LNCaP clone FGC (cell line): ENCODE measurements at regions not wholly inside any gene's neighbourhood (a gene's known extent, or its start where the extent isn't known, plus 50 kb on each side); places are given as distances from the start of the nearest gene placed in this dataset.

Experiments used
- DNase-seq: peaks from one replicate; pipeline ENCODE4 v3.0.0-alpha.2; 2011; ENCODE audit warnings: low read depth
- H3K4me3 ChIP-seq: 2 replicates; pipeline ENCODE4 v1.5.1; 2011; ENCODE audit warnings: mild to moderate bottlenecking, low read depth, low read length, control low read depth
- TF ChIP-seq, protein P1 (sequence below): IDR thresholded peaks from 2 replicates; pipeline ENCODE4 v1.5.1; 2012; ENCODE audit warnings: mild to moderate bottlenecking; ENCODE audit not compliant: control insufficient read depth, insufficient read depth; ENCODE audit errors: extremely low read depth

DNA sequence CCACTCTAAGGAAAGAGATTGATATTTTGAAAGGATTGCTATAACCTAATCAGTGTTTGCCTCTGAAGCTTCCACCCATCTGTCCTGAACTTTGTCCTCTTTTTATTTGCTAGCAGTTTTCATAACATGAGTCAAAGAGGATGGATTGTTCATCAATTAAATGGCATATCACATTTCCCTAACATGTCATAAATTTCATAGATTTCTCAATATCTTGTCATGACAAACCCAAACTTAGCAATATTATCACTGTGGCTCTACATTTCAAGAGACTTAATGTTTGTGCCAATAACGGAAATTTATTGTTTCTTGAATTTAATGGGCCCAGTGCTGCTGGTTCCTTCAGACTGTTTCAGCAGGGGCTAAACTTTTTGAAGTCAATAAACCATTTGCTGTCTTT lies 330.3 kb downstream of the CAAP1 start:
- TF ChIP-seq, protein P1, sequence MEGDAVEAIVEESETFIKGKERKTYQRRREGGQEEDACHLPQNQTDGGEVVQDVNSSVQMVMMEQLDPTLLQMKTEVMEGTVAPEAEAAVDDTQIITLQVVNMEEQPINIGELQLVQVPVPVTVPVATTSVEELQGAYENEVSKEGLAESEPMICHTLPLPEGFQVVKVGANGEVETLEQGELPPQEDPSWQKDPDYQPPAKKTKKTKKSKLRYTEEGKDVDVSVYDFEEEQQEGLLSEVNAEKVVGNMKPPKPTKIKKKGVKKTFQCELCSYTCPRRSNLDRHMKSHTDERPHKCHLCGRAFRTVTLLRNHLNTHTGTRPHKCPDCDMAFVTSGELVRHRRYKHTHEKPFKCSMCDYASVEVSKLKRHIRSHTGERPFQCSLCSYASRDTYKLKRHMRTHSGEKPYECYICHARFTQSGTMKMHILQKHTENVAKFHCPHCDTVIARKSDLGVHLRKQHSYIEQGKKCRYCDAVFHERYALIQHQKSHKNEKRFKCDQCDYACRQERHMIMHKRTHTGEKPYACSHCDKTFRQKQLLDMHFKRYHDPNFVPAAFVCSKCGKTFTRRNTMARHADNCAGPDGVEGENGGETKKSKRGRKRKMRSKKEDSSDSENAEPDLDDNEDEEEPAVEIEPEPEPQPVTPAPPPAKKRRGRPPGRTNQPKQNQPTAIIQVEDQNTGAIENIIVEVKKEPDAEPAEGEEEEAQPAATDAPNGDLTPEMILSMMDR, result no peak
- no peak overlapping the region for H3K4me3 ChIP-seq
- no peak for DNase-seq

DNA sequence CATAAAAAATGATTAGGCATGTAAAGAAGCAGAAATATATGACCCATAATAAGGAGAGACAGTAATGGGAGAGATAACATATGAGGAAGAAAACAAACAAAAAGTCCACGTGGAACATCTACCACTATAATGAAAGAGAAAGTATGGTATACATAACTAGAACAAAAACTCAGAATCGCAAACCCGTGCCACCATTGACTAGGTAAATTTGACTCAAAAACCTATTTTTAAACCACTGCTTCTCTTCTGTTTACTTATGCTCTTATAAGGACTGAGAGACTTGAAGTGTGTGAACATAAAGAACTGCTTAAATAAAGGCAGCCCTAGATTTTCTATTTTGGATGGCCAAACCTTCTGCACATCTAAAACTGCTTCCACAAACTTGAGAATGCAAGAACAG lies 330.7 kb downstream of the CAAP1 start:
- TF ChIP-seq, protein P1, result no peak
- DNase-seq, result no peak
- H3K4me3 ChIP-seq, result no peak overlapping the region

DNA sequence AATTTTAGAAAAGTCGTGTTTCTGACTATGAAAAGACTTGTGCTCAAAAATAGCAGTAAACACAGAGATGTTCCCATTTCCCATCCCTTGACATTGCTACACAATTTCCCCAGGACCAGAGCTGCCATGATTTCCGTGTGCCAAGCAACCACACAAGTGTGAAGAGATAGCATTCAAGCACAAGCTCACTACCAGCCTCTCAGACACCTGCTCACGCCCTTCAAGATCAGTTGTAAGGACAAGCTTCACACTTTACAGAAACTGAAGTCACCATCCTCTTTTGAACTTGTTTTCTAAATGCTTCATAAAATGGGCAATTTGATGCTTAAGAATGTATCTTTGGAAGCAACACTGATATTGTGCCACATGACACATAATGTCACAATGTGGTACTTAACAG lies 333.1 kb downstream of the CAAP1 start:
- no peak overlapping the region for H3K4me3 ChIP-seq
- TF ChIP-seq, protein P1, result no peak
- DNase-seq, result no peak

DNA sequence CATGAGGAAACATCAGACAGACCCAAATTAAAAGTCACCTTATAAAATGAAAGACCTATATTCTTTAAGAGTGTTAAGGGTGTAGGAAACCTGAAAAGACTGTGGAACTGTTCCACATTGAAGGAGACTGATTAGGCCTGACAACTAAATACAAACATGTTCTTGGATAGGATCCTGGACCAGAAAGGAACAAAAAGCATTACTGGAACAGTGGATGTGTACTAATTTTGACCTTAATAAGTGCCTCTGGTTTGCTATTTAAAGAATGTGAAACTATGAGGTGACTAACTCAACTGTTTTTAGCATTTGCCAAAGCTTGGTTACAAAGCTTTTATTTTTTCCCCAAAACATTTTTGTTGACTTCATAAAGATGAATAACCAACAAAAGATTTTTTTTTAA lies 340.6 kb downstream of the CAAP1 start:
- peak; percentile 13 for DNase-seq
- TF ChIP-seq, protein P1, result no peak
- H3K4me3 ChIP-seq, result no peak overlapping the region

DNA sequence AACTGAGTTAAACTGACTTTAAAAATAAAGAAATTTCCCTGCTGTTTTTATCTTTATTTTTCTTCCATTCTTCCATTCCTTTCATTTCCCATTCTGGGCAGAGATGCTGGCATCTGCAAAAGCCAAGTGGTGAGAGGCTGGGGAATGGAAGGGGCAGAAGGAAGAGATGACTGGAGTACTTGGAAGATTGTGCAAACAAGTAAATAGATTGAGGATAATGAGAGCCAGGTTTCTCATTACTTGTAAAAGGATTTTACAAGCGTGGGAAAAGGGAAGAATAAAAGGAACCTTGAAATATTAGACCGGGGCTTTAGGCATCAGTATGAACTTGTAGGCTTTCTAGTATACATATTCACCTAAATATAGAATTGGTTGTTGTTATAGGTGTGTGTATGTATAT lies 341.2 kb downstream of the CAAP1 start:
- DNase-seq, result peak; percentile 55
- TF ChIP-seq, protein P1, result no peak
- no peak overlapping the region for H3K4me3 ChIP-seq

DNA sequence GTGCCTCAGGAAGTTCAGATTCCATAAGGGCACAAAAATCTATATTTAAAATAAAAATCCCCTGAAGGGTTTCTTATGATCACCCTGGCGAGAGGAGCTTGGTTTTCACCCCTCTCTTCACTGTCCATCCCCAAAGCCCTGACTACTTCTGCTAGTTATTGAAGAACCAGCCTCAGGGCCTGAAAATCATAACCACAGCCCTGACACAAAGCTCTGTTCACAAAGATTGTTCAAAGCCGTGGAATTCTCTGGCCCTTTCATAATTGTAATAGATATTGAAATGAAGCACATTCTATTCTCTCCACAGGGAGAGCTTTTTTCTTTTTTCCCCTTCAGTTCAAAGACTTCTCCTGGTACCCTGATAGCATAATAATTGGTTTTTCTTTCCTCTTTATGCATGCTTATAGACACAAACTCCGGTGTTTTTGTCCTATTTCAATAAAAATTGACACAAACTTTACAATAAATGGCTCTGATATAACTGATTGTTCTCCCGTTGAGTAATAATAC lies 343.8 kb downstream of the CAAP1 start:
- TF ChIP-seq, protein P1, result no peak
- DNase-seq, result no peak

DNA sequence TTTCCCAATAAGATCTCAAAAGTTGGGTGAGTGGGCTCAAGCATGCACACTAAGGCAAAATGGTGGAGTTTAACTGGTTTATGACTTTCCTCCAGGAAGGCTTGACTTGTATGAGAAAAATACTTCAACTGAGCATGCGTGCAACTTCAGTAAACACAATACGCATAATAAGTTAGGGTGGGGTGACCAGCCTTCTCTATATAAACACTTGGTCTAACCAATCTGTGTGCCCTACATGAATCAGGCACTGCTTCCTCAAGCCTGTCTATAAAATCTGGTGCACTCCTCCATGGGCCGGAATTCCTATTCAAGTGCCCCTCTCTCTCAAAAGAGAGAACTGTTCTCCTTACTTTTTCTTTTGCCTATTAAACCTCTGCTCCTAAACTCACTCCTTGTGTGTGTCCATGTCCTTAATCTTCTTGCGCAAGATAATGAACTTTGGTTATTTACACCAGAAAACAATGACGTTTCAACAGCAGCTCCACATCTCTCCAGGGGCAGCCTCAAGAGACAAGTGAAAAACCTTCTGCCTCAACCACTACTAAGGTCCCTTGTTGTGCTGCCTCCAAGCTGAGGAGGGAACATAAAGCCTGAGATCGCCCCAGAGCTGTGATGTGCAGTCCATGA lies 352.6 kb downstream of the CAAP1 start:
- DNase-seq, result no peak
- no peak overlapping the region for H3K4me3 ChIP-seq
- TF ChIP-seq, protein P1, result no peak

More for the DNA sequence above, 343.8 kb downstream of the CAAP1 start:
- no peak overlapping the region for H3K4me3 ChIP-seq
